ENCODE measurements at regions not wholly inside any gene's neighbourhood (a gene's known extent, or its start where the extent isn't known, plus 50 kb on each side); places are given as distances from the start of the nearest gene placed in this dataset.

DNA sequence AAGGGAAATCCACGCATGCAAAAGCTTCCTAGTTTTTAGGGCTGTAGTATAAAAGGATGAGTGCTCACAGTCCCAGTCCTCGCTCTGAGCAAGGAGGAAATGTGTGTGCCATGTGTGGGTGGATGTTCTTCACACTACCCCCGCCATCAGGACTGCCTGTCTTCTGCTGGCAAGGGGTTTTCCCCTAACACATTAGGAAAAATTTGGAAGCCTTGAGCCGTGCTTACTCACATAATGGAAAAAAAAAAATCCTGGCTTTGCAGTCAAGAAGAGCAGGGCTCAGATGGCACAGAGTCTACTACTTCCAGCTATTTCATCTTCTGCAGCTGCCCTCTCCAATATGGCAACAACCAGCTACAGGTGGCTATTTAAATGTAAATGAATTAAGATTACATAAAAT lies 363.1 kb downstream of the PLPP3 start:
- Histone ChIP-seq H3K9me2 (ENCODE audit: insufficient read depth, low read length) (no peaks in the 10 kb centered on the region), H4K20me1 (ENCODE audit: insufficient read depth, low read length) (no peaks in the 10 kb centered on the region), H2AFZ (ENCODE audit: low read length) (no peak overlapping the region), H3K27ac (ENCODE audit: low read depth, low read length, poor library complexity, severe bottlenecking) (no peak overlapping the region), H3K79me2 (ENCODE audit: insufficient read depth, low read depth, low read length) (no peaks in the 10 kb centered on the region), H3K4me1 (ENCODE audit: insufficient read depth, low read length, poor library complexity, severe bottlenecking) (no peaks in the 10 kb centered on the region), H3K4me3 (ENCODE audit: low read depth, low read length, poor library complexity, severe bottlenecking) (no peak overlapping the region), H3K4me2 (ENCODE audit: low read length) (no peak overlapping the region), H3K9me3 (ENCODE audit: low read length) (no peaks in the 10 kb centered on the region), H3K36me3 (ENCODE audit: insufficient read depth, low read length) (no peaks in the 10 kb centered on the region)
- TF ChIP-seq, protein P1, sequence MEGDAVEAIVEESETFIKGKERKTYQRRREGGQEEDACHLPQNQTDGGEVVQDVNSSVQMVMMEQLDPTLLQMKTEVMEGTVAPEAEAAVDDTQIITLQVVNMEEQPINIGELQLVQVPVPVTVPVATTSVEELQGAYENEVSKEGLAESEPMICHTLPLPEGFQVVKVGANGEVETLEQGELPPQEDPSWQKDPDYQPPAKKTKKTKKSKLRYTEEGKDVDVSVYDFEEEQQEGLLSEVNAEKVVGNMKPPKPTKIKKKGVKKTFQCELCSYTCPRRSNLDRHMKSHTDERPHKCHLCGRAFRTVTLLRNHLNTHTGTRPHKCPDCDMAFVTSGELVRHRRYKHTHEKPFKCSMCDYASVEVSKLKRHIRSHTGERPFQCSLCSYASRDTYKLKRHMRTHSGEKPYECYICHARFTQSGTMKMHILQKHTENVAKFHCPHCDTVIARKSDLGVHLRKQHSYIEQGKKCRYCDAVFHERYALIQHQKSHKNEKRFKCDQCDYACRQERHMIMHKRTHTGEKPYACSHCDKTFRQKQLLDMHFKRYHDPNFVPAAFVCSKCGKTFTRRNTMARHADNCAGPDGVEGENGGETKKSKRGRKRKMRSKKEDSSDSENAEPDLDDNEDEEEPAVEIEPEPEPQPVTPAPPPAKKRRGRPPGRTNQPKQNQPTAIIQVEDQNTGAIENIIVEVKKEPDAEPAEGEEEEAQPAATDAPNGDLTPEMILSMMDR (conservative IDR thresholded peaks at IDR 0.05; ENCODE audit: low read length): no peak
- TF ChIP-seq EZH2phosphoT487 (IDR thresholded peaks at IDR 0.05; ENCODE audit: borderline replicate concordance, low read depth, low read length): no peak
- DNase-seq (ENCODE audit: low spot score): no peak
- ChIA-PET POLR2A (no interaction called here), CTCF (ENCODE audit: unreplicated experiment) (no interaction called here)
- intact Hi-C loops (cut with micrococcal nuclease; ENCODE audit: unreplicated experiment): no loop called here
- BruUV-seq (replicated peaks): no TSS peak

DNA sequence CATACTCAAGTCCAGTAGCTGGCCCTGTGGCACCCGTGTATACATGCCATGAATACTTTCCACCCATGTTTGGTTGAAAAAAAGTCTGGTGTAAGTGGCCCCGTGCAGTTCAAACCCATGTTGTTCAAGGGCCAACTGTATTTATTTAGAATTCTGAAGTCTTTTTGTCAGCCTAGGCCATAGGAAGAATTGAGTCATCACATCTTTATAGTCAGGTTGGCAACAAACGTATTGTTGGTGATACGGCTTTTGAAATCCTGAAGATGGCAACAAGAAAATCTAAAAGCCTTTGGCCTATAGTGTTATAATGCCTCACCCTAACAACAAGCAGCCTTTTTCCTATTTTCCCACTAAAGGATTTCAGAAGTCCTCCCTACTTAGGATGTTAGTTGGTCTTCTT lies 363.6 kb downstream of the PLPP3 start:
- Histone ChIP-seq H3K79me2 (ENCODE audit: insufficient read depth, low read depth, low read length) (no peaks in the 10 kb centered on the region), H3K4me2 (ENCODE audit: low read length) (no peak overlapping the region), H3K36me3 (ENCODE audit: insufficient read depth, low read length) (no peaks in the 10 kb centered on the region), H3K9me2 (ENCODE audit: insufficient read depth, low read length) (no peaks in the 10 kb centered on the region), H2AFZ (ENCODE audit: low read length) (no peak overlapping the region), H4K20me1 (ENCODE audit: insufficient read depth, low read length) (no peaks in the 10 kb centered on the region), H3K4me1 (ENCODE audit: insufficient read depth, low read length, poor library complexity, severe bottlenecking) (no peaks in the 10 kb centered on the region), H3K9me3 (ENCODE audit: low read length) (no peaks in the 10 kb centered on the region), H3K4me3 (ENCODE audit: low read depth, low read length, poor library complexity, severe bottlenecking) (no peak overlapping the region), H3K27ac (ENCODE audit: low read depth, low read length, poor library complexity, severe bottlenecking) (no peak overlapping the region)
- BruUV-seq (replicated peaks): no TSS peak
- CTCF ChIA-PET (ENCODE audit: unreplicated experiment): no interaction called here
- DNase-seq (ENCODE audit: low spot score): no peak
- intact Hi-C loops (cut with micrococcal nuclease; ENCODE audit: unreplicated experiment): no loop called here
- POLR2A ChIA-PET: no interaction called here
- TF ChIP-seq EZH2phosphoT487 (IDR thresholded peaks at IDR 0.05; ENCODE audit: borderline replicate concordance, low read depth, low read length): no peak
- TF ChIP-seq, protein P1 (conservative IDR thresholded peaks at IDR 0.05; ENCODE audit: low read length): no peak

DNA sequence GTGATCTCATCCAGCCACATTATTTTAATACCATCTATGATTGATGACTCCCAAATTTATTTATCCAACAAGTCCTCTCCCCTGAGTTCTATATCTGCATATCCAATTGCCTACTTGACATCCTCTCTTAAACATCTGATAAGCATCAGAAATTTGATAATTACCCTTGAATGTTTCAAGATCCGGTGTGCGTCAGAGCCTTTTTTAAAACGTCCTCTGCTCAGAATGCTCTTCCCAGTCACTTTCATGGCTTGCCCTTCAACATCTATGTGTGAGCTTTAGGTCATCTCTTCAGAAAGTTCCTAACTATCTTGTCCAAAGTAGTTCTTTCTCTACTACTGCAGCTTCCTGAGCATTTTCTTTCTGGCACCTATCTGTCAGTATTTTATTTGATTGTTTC lies 364.3 kb downstream of the PLPP3 start:
- no TSS peak for BruUV-seq (replicated peaks)
- TF ChIP-seq, protein P1 (conservative IDR thresholded peaks at IDR 0.05; ENCODE audit: low read length): no peak
- TF ChIP-seq EZH2phosphoT487 (IDR thresholded peaks at IDR 0.05; ENCODE audit: borderline replicate concordance, low read depth, low read length): no peak

More for the DNA sequence above, 364.3 kb downstream of the PLPP3 start:
- ChIA-PET POLR2A (no interaction called here), CTCF (ENCODE audit: unreplicated experiment) (no interaction called here)
- no peaks in the 10 kb centered on the region for H3K9me3 ChIP-seq (ENCODE audit: low read length)
- no peaks in the 10 kb centered on the region for H4K20me1 ChIP-seq (ENCODE audit: insufficient read depth, low read length)
- no peak overlapping the region for H3K4me2 ChIP-seq (ENCODE audit: low read length)
- no peak overlapping the region for H3K27ac ChIP-seq (ENCODE audit: low read depth, low read length, poor library complexity, severe bottlenecking)
- no peaks in the 10 kb centered on the region for H3K79me2 ChIP-seq (ENCODE audit: insufficient read depth, low read depth, low read length)
- no peaks in the 10 kb centered on the region for H3K36me3 ChIP-seq (ENCODE audit: insufficient read depth, low read length)
- no peak overlapping the region for H3K4me3 ChIP-seq (ENCODE audit: low read depth, low read length, poor library complexity, severe bottlenecking)
- no peak for DNase-seq (ENCODE audit: low spot score)
- no peaks in the 10 kb centered on the region for H3K4me1 ChIP-seq (ENCODE audit: insufficient read depth, low read length, poor library complexity, severe bottlenecking)
- H2AFZ ChIP-seq (ENCODE audit: low read length): no peak overlapping the region
- H3K9me2 ChIP-seq (ENCODE audit: insufficient read depth, low read length): no peaks in the 10 kb centered on the region
- intact Hi-C loops (cut with micrococcal nuclease; ENCODE audit: unreplicated experiment): no loop called here
